DMS 273 (cell line): ENCODE measurements at regions not wholly inside any gene's neighbourhood (a gene's known extent, or its start where the extent isn't known, plus 50 kb on each side); places are given as distances from the start of the nearest gene placed in this dataset.
A peak's percentile ranks its signal among the peaks of the same experiment; 100 is the strongest.

Experiments
- DNase-seq: peaks from one replicate; lab custom pipeline; 2025; ENCODE audit not compliant: unreplicated experiment; lab: John Stamatoyannopoulos, UW

GRCh38 chr11:44488165-44488965, 77.1 kb upstream of the CD82 start:
- DNase-seq: no peak

DNA sequence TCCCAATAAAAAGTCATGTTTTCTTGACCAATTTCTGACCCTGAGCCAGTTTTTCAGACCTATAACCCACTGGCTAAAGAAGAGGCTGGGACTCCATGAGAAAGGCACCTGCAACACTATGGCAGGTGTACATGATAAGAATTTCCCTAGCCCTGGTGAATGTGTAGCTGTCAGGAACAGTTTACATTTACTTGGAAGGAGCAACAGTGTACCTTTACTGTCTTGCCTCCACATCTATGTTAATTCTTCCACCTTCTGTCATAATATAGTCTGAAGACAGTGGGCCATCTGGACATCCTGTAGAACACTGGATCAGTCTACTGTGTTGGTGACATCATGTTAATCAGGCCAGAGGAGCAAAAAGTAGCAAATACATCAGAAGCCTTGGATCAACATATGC, 72.1 kb upstream of the CD82 start:
- DNase-seq: peak; percentile 46

DNA sequence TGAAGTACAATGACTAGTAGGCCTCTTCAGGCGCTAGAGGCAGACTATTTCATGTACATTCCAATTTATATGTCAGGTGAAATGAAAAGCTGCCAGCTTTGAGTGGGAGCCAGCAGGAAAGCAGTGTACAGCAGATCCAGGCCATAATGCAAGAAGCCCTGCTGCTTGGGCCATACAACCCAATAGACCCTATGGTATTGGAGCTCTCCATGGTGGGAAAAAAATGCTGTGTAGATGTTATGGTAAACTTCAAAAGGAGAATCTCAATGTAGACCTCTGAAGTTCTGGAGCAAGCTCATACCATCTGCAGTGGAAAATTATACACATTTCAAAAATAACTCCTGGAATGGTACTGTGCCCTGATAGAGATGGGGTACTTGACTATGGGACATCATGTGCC, 71.5 kb upstream of the CD82 start:
- DNase-seq: no peak

DNA sequence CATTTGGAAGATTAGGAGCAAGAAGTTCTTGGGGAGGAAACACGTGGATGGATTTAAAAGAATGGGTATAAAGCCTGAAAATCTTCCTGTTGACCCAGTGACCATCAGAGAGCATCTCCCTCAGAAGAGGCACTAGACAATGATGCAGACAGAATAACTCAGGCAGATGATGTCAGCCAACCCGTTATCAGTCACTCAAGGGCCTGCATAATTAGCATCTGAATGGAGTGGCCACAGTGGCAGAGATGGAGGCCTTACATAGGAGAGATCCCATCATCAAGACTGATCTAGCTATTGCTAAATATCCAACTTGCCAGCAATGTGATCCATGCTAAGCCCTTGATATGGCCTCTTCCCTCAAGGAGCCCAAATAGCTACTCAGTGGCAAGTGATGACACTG, 70.7 kb upstream of the CD82 start:
- no peak for DNase-seq

DNA sequence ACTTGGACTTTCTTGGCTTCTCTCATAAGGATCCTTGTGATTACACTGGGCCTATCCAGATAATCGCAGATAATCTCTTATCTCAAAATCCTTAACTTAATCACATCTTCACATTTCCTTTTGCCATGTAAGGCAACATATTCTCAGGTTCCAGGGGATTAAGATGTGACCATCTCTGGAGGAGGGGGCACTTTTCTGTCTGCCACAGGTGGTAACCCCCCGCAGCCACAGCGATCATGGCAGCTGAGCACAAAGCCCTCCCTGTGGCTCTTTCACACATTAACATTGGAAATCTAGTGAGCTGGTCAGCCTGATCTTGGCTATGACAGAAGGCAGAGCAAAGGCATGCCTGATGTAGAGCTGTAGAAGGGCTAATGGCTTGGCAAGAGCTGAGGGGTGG, 69.1 kb upstream of the CD82 start:
- no peak for DNase-seq

DNA sequence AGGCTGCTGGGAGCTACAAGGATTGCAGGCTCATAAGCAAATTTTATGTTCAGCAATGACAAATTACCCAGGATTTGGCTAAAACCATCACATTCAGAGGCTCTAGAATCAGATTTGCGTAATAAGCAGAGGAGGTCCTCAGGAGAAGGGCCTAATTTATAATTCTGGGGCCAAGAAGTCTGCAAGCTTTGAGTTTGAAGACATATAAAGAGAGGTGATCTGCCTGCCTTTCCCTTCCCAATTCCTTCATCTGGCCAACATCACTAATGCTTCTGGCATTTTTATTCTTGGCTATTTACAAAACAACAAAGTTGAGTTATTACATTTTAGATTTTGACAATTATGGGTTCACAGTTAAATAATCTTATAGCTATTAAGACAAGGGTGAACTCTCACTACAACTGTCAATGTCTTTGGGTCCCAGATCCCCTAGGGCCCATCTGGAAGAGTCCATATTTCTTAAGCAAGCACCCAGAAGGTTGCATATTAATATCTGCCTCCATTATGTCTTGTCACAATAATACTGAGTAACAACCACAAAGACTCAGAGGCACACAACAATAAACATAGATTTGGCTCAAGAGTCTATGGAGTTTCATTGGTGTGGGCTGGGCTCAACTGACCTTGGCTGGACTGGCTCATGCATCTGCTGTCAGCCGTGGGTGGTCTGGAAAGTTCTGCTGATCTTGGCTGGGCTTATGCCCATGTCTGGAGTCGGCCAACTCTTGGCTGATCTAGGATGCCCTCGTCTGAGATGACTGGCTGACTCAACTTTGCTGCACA, 67.2 kb upstream of the CD82 start:
- DNase-seq: no peak

- DNase-seq: no peak
These were observed 63.0 kb upstream of the CD82 start for GRCh38 chr11:44502506-44502905.

- DNase-seq: no peak
These were observed 59.8 kb upstream of the CD82 start for GRCh38 chr11:44505581-44506054.

DNA sequence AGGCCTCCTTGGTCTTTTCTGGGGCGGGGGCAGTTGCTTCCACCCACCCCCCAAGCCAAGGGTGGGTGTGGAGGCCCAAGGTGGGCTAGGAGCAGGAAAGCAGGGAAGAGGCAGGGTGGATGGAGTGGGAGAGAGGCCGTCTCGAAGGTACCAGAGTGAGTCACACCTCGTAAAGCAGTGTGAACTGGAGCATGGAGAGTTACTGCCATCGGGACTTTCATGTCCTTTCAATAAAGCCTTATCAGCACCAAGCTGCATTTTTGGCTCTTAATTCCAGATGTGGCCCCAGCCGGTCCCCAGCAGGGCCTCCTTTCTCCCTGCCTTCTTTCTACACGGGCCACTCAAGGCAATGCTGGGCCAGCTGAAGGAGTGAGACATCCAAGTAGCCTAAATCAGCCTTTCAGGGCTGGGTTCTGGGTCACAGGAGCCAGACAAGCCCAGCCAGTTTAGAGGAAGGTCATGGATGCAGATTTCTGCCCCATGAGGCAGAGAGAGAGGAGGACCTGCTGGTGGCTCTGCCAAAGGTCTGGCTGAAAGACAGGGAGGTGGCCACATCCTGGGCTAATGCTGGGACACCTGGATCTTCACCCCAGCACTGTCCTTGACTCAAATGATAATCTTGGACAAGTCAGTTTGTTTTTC, 59.0 kb upstream of the CD82 start:
- no peak for DNase-seq

DNA sequence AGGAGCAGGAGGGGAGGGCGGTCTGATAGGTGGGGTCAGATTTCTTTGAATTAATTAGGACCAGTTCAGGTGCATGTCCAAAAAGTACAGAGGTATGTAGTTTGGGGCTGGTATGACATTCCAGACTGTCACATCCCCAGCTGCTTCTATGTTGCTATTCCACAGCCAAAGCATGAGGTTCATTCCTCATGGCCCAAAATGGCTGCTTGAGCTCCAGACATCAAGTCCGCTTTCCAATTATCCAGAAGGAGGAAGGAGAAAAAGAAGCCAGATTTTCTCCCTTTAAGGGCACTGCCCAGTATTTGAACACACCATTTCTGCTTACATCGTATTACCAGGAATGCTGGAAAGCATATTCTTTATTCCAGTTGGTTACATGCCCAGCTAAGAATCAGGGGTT, 58.0 kb upstream of the CD82 start:
- DNase-seq: no peak

GRCh38 chr11:44507896-44508445, 57.5 kb upstream of the CD82 start:
- peak; percentile 83 for DNase-seq

GRCh38 chr11:44509296-44509695, 56.2 kb upstream of the CD82 start:
- peak; percentile 39 for DNase-seq

DNA sequence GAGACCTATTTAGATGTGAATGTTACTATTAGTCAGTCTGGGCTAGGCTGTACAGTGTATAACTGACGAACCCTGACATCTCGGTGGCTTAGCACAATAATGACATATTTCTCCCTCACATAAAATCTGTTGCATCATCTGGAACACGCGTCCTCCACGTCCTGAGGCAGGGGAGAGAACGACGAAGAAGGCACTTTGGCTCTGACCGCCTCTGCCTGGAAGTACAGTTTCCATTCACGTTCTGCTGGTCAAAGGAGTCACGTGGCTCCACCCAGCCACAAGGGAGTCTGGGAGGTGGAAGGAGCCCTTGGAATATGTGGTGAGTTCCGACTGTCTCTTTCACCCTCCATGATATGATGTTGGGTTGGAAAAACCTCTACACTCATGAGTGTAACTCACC, 55.1 kb upstream of the CD82 start:
- no peak for DNase-seq

- DNase-seq: no peak
These were observed 52.6 kb upstream of the CD82 start for GRCh38 chr11:44512818-44513217.

DNA sequence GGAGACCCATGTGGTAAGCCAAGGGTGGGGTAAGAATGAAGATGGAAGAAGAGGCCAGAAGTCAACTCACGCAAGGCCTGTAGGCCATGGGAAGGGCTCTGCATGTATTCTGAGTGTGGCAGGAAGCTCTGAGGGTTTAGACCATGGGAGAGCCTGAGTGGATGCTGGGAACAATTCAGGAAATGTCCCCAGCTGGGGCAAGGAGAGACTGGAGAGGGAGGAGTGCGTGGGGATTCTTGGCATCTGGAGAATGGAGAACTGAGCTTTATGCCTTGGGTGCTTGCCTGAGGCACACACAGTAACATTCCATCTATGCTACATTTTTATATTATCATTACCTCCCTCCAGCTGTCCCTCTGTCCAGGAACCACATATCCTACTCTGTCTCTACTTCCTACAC, 50.4 kb upstream of the CD82 start:
- no peak for DNase-seq
